22Rv1 (cell line): ENCODE measurements at regions not wholly inside any gene's neighbourhood (a gene's known extent, or its start where the extent isn't known, plus 50 kb on each side); places are given as distances from the start of the nearest gene placed in this dataset.

Source experiments
- H3K27ac ChIP-seq: fragments of 450-650 bp; 2 replicates; pipeline ENCODE4 v1.5.1; 2017
- CTCF ChIP-seq: fragments of 450-650 bp; IDR thresholded peaks from 2 replicates; pipeline ENCODE4 v1.5.1; 2017; ENCODE audit warnings: mild to moderate bottlenecking
- ZFX ChIP-seq: fragments of 450-650 bp; IDR thresholded peaks from 2 replicates; pipeline ENCODE4 v1.6.1; 2017; ENCODE audit warnings: antibody characterized with exemption, borderline replicate concordance

- no peak for TF ChIP-seq CTCF
- no peak for TF ChIP-seq ZFX
- no peak overlapping the region for H3K27ac ChIP-seq
Measured at GRCh38 chr2:12818416-12819102, 101.8 kb downstream of the TRIB2 start.

- TF ChIP-seq CTCF = no peak
- no peak for TF ChIP-seq ZFX
- no peak overlapping the region for H3K27ac ChIP-seq
Measured at GRCh38 chr2:12819103-12819475, 102.4 kb downstream of the TRIB2 start.

GRCh38 chr2:12819721-12820120 is 103.0 kb downstream of the TRIB2 start:
- H3K27ac ChIP-seq = no peak overlapping the region
- TF ChIP-seq CTCF = no peak
- TF ChIP-seq ZFX = no peak

GRCh38 chr2:12821656-12822055 is 104.9 kb downstream of the TRIB2 start:
- no peak overlapping the region for H3K27ac ChIP-seq
- no peak for TF ChIP-seq ZFX
- TF ChIP-seq CTCF = no peak

- no peak for TF ChIP-seq CTCF
- TF ChIP-seq ZFX = no peak
- H3K27ac ChIP-seq = no peak overlapping the region
Measured at GRCh38 chr2:12824351-12824777, 107.6 kb downstream of the TRIB2 start.

- no peak overlapping the region for H3K27ac ChIP-seq
- no peak for TF ChIP-seq ZFX
Measured at GRCh38 chr2:12824778-12825379, 108.1 kb downstream of the TRIB2 start.

- TF ChIP-seq CTCF (no peak), ZFX (no peak)
- H3K27ac ChIP-seq = no peak overlapping the region
Measured at GRCh38 chr2:12826781-12827180, 110.0 kb downstream of the TRIB2 start.
